GM12878 (cell line): ENCODE measurements at regions not wholly inside any gene's neighbourhood (a gene's known extent, or its start where the extent isn't known, plus 50 kb on each side); places are given as distances from the start of the nearest gene placed in this dataset.

Experiments
- ATAC-seq: fragments of 200-7000 bp; cut with Tn5 transposase; 3 replicates; pipeline ENCODE4 v1.9.1; 2020; ENCODE audit warnings: mild to moderate bottlenecking, moderate library complexity
- BruUV-seq: library from RNA; stranded (reverse); fragments of 400-500 nt; replicated peaks from 2 replicates; lab custom pipeline; 2021; lab: Mats Ljungman, UMichigan
- CTCF ChIA-PET: fragments of 300-600 bp; sonication (Branson Sonifier 250); formaldehyde crosslinking; extraction: SDS; loops from one replicate; lab custom pipeline; 2021; ENCODE audit warnings: inconsistent platforms; lab: Yijun Ruan, JAX
- POLR2A ChIA-PET: fragments of 350-600 bp; formaldehyde crosslinking; extraction: SDS; loops from one replicate; lab custom pipeline; 2021; ENCODE audit warnings: inconsistent platforms; lab: Charles Lee
- RAD21 ChIA-PET: fragments of 300-600 bp; sonication (Branson Sonifier 250); formaldehyde crosslinking; loops from one replicate; lab custom pipeline; 2023; ENCODE audit warnings: antibody characterized with exemption; ENCODE audit not compliant: unreplicated experiment; lab: Charles Lee
- SMC1A ChIA-PET: fragments of 300-600 bp; sonication (Branson Sonifier 250); formaldehyde crosslinking; loops from one replicate; lab custom pipeline; 2023; ENCODE audit not compliant: unreplicated experiment, uncharacterized antibody; lab: Charles Lee
- DNase-seq: peaks from one replicate; pipeline ENCODE4 v3.0.0-alpha.2; 2011; ENCODE audit warnings: low read depth, low spot score
- FAIRE-seq: peaks from 3 replicates; lab custom pipeline; 2011; peaks lifted over from hg19 to GRCh38; lab: Jason Lieb, UNC
- H2AFZ ChIP-seq: 2 replicates; pipeline ENCODE4 v1.6.0; 2011; ENCODE audit warnings: low read depth, low read length, control low read depth; ENCODE audit not compliant: control insufficient read depth
- H3K27ac ChIP-seq: 2 replicates; pipeline ENCODE4 v1.5.1; 2011; ENCODE audit warnings: control low read depth; ENCODE audit not compliant: control insufficient read depth, insufficient read depth
- H3K27me3 ChIP-seq, 2 experiments: replicated peaks in 1 of 2; 2 replicates each; pipeline versions ENCODE4 v1.6.0 to v1.6.1; 2011; ENCODE audit warnings: low read length in 1 of 2; ENCODE audit not compliant: control insufficient read depth in 2 of 2, insufficient read depth in 2 of 2
- H3K36me3 ChIP-seq, 2 experiments: 2 replicates each; pipeline ENCODE4 v1.5.1; 2011; ENCODE audit warnings: low read length in 1 of 2; ENCODE audit not compliant: control insufficient read depth in 2 of 2, insufficient read depth in 2 of 2
- H3K4me1 ChIP-seq: 2 replicates; pipeline ENCODE4 v1.6.1; 2011; ENCODE audit warnings: mild to moderate bottlenecking, low read length, moderate library complexity, mixed read lengths; ENCODE audit not compliant: control insufficient read depth, insufficient read depth
- H3K4me2 ChIP-seq: 2 replicates; pipeline ENCODE4 v1.6.0; 2011; ENCODE audit warnings: control low read depth; ENCODE audit not compliant: control insufficient read depth, insufficient read depth
- H3K4me3 ChIP-seq: fragments of 200-600 bp; sonication (generic); 2 replicates; pipeline ENCODE4 v1.5.1; 2016
- H3K79me2 ChIP-seq: 2 replicates; pipeline ENCODE4 v1.6.0; 2011; ENCODE audit warnings: low read length; ENCODE audit not compliant: control insufficient read depth, insufficient read depth
- H3K9ac ChIP-seq: 2 replicates; pipeline ENCODE4 v1.8.0; 2011; ENCODE audit warnings: low read length, control low read depth, mixed read lengths; ENCODE audit not compliant: control insufficient read depth, insufficient read depth
- H3K9me3 ChIP-seq: replicated peaks from 3 replicates; pipeline ENCODE4 v1.5.1; 2011; ENCODE audit warnings: mild to moderate bottlenecking, low read length; ENCODE audit not compliant: control insufficient read depth, insufficient read depth
- H4K20me1 ChIP-seq: 2 replicates; pipeline ENCODE4 v1.6.0; 2011; ENCODE audit not compliant: control insufficient read depth, insufficient read depth
- ATF2 ChIP-seq: IDR thresholded peaks from 2 replicates; pipeline ENCODE4 v1.6.1; 2012; ENCODE audit warnings: low read length, inconsistent platforms
- CBFB ChIP-seq: IDR thresholded peaks from 2 replicates; pipeline ENCODE4 v1.6.1; 2016; ENCODE audit warnings: antibody characterized with exemption, low read depth
- CHD1 ChIP-seq: IDR thresholded peaks from 2 replicates; pipeline ENCODE4 v1.6.1; 2012; ENCODE audit warnings: low read depth, low read length, improper control_type of control experiment
- EED ChIP-seq: sonication (generic); IDR thresholded peaks from 2 replicates; pipeline ENCODE4 v1.6.1; 2016; ENCODE audit warnings: antibody characterized with exemption, low read depth
- ESRRA ChIP-seq: IDR thresholded peaks from 2 replicates; pipeline ENCODE4 v1.6.1; 2012; ENCODE audit warnings: mild to moderate bottlenecking, low read length, improper control_type of control experiment
- FOS ChIP-seq: IDR thresholded peaks from 3 replicates; pipeline ENCODE4 v1.6.1; 2011; ENCODE audit warnings: borderline replicate concordance; ENCODE audit not compliant: insufficient read length; ENCODE audit errors: extremely low read depth
- GABPA ChIP-seq: IDR thresholded peaks from 2 replicates; pipeline ENCODE4 v1.6.1; 2014; ENCODE audit warnings: antibody characterized with exemption, low read depth, mild to moderate bottlenecking, inconsistent platforms
- HDAC2 ChIP-seq: fragments of 200-600 bp; sonication (generic); IDR thresholded peaks from 2 replicates; pipeline ENCODE4 v1.6.1; 2017
- HDAC6 ChIP-seq: fragments of 200-600 bp; sonication (generic); IDR thresholded peaks from one replicate; pipeline ENCODE4 v1.8.0; 2017; ENCODE audit warnings: antibody characterized with exemption; ENCODE audit not compliant: unreplicated experiment
- MAX ChIP-seq: IDR thresholded peaks from 2 replicates; pipeline ENCODE4 v1.6.1; 2012; ENCODE audit warnings: low read depth, low read length, improper control_type of control experiment
- MEF2A ChIP-seq: IDR thresholded peaks from 2 replicates; pipeline ENCODE4 v1.6.1; 2011; ENCODE audit warnings: low read depth, mild to moderate bottlenecking, low read length, moderate library complexity; ENCODE audit not compliant: insufficient read depth
- NR2C1 ChIP-seq: fragments of 450-650 bp; IDR thresholded peaks from 2 replicates; pipeline ENCODE4 v1.6.1; 2017; ENCODE audit warnings: antibody characterized with exemption, mild to moderate bottlenecking, moderate library complexity
- POU2F2 ChIP-seq: IDR thresholded peaks from 3 replicates; pipeline ENCODE4 v1.6.1; 2011; ENCODE audit warnings: low read depth, mild to moderate bottlenecking, low read length, borderline replicate concordance
- RBBP5 ChIP-seq: fragments of 200-600 bp; sonication (generic); conservative IDR thresholded peaks from 2 replicates; pipeline ENCODE4 v1.6.1; 2016
- SIN3A ChIP-seq: IDR thresholded peaks from 2 replicates; pipeline ENCODE4 v1.6.1; 2012; ENCODE audit warnings: low read depth, low read length, improper control_type of control experiment
- SIX5 ChIP-seq: IDR thresholded peaks from 2 replicates; pipeline ENCODE4 v1.6.1; 2011; ENCODE audit warnings: mild to moderate bottlenecking, low read depth, low read length, moderate library complexity; ENCODE audit not compliant: severe bottlenecking
- SKIL ChIP-seq: fragments of 450-650 bp; IDR thresholded peaks from 2 replicates; pipeline ENCODE4 v1.6.1; 2017; ENCODE audit warnings: mild to moderate bottlenecking, low read depth, inconsistent platforms; ENCODE audit not compliant: poor library complexity, severe bottlenecking
- SREBF2 ChIP-seq: IDR thresholded peaks from 2 replicates; pipeline ENCODE4 v1.6.1; 2012; ENCODE audit warnings: mild to moderate bottlenecking, low read length
- ZNF207 ChIP-seq: fragments of 450-650 bp; IDR thresholded peaks from 2 replicates; pipeline ENCODE4 v1.6.1; 2014; ENCODE audit warnings: antibody characterized with exemption, mild to moderate bottlenecking, borderline replicate concordance
- ZNF217 ChIP-seq: fragments of 450-650 bp; IDR thresholded peaks from 2 replicates; pipeline ENCODE4 v1.6.1; 2017; ENCODE audit warnings: antibody characterized with exemption, mild to moderate bottlenecking
- ZNF384 ChIP-seq: IDR thresholded peaks from 2 replicates; pipeline ENCODE4 v1.6.1; 2012; ENCODE audit warnings: low read depth, mild to moderate bottlenecking, low read length, improper control_type of control experiment, borderline replicate concordance
- ZSCAN29 ChIP-seq: fragments of 450-650 bp; IDR thresholded peaks from 2 replicates; pipeline ENCODE4 v1.6.1; 2017; ENCODE audit warnings: mild to moderate bottlenecking, moderate library complexity
- WGBS: methylation state at CpG from one replicate; pipeline ENCODE4 v1.1.6; 2016; ENCODE audit warnings: low lambda C conversion rate; ENCODE audit not compliant: insufficient replicate concordance, insufficient coverage; ENCODE audit errors: missing lambda C conversion rate; 5-methylcytosine and 5-hydroxymethylcytosine counted together
- in situ Hi-C: fragments of 300-500 bp; cut with MboI; formaldehyde crosslinking; loops from 9 replicates; pipeline ENCODE4 v1.14.3; 2018; ENCODE audit warnings: mixed read lengths
- intact Hi-C: fragments of 100-400 bp; cut with micrococcal nuclease; formaldehyde crosslinking; loops from one replicate; pipeline ENCODE4 v1.14.2; 2022; ENCODE audit not compliant: unreplicated experiment

DNA sequence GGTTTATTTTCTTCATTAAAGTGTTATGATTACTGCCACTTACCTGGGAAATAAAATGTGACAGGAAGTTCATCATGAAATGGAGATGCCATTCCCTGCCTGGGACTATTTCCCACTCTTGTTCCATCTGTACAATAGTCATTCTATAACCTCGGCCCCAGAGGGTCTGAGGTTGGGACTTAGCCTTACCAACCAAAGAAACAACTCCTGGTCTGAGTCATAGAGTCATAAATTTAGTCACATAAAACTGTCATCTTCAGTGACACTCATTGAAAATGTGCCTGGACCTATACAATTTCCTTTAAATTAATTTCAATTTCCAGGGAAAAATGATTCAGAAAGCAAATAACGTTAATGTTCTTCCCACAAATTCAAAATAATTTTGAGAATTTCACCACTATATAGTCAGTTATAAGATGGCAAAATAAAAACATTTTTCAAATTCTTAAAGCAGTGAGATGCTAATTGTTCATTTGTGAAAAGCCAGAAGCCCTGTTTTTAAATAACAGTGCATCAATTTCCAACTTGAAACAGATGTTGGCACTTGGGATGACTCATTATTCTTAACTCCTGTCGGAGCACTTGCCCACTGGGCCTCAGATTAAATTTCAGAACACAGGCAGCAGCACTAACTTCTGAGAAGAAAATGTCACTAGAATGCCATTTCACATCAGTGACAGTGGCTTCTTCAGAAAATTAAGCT lies 201.2 kb upstream of the SMLR1 start:
- Histone ChIP-seq H3K4me2 (peak overlapping the region; percentile 60), H3K79me2 (no peaks in the 10 kb centered on the region), H3K4me3 (no peak overlapping the region), H4K20me1 (no peaks in the 10 kb centered on the region), H3K27ac (no peak overlapping the region; the same call in 1 of the 2 replicates), H2AFZ (peak overlapping the region; percentile 28), H3K27me3 (no peaks in the 10 kb centered on the region), H3K4me1 (peaks cover 6% of the 10 kb centered on the region; the same call in 1 of the 2 replicates), H3K36me3 (no peaks in the 10 kb centered on the region), H3K9me3 (no peaks in the 10 kb centered on the region; the same call in 1 of the 3 replicates), H3K9ac (no peak overlapping the region)
- POLR2A ChIA-PET: no interaction called here
- FAIRE-seq (peak; percentile 80), DNase-seq (peak; percentile 53), ATAC-seq (peak; percentile 90)
- CTCF ChIA-PET: interaction anchor here (0.6 to 2.0 kb wide), 5 partner anchors 50 to 72 kb away, joined by 3 to 8 read pairs (median 3); no protein-coding TSS in a partner anchor
- SMC1A ChIA-PET: interaction anchor here (0.6 to 3.2 kb wide), 12 partner anchors 31 to 294 kb away, joined by 3 to 16 read pairs (median 5); no protein-coding TSS in a partner anchor
- in situ Hi-C loops (no loop called here), intact Hi-C loops (loop anchor here (2.0 kb wide), 1 partner anchor 109 kb away; no protein-coding TSS in a partner anchor)
- RAD21 ChIA-PET: interaction anchor here (0.9 to 1.8 kb wide), 6 partner anchors 50 to 78 kb away, joined by 3 to 6 read pairs (median 4); no protein-coding TSS in a partner anchor
- BruUV-seq: no TSS peak
- 1% methylated on average over 3 of the region's 3 CpGs for whole genome bisulfite sequencing
- TF ChIP-seq CBFB (peak; percentile 66; the same call in 1 of the 2 replicates), SIN3A (no peak), NR2C1 (no peak), ATF2 (peak; percentile 92), GABPA (peak; percentile 65; the same call in 1 of the 2 replicates), MAX (no peak), SIX5 (no peak), SREBF2 (no peak), SKIL (peak; percentile 26), RBBP5 (no peak), HDAC2 (no peak), FOS (no peak), EED (peak; percentile 98), ZNF384 (no peak), POU2F2 (no peak), ZSCAN29 (no peak), ZNF217 (peak; percentile 77; the same call in 1 of the 2 replicates), CHD1 (no peak), HDAC6 (no peak), ESRRA (no peak), MEF2A (peak; percentile 63; the same call in 1 of the 2 replicates), ZNF207 (no peak)
